GM13977 (cell line): ENCODE measurements at regions not wholly inside any gene's neighbourhood (a gene's known extent, or its start where the extent isn't known, plus 50 kb on each side); places are given as distances from the start of the nearest gene placed in this dataset.

Experiments
- DNase-seq: peaks from one replicate; pipeline ENCODE4 v3.0.0; 2012; ENCODE audit warnings: low spot score
- CTCF ChIP-seq: IDR thresholded peaks from 2 replicates; pipeline ENCODE4 v1.5.1; 2012; ENCODE audit warnings: mild to moderate bottlenecking, control low read depth; ENCODE audit not compliant: insufficient read depth; ENCODE audit errors: extremely low read depth, missing control alignments
- in situ Hi-C: fragments of 300-500 bp; cut with MboI; formaldehyde crosslinking; loops from one replicate; pipeline ENCODE4 v1.12.0; 2022; ENCODE audit warnings: low sequenced_read_pairs, low pct_unique_long_range_greater_than_20kb, mixed read lengths, inconsistent platforms; ENCODE audit not compliant: unreplicated experiment

DNA sequence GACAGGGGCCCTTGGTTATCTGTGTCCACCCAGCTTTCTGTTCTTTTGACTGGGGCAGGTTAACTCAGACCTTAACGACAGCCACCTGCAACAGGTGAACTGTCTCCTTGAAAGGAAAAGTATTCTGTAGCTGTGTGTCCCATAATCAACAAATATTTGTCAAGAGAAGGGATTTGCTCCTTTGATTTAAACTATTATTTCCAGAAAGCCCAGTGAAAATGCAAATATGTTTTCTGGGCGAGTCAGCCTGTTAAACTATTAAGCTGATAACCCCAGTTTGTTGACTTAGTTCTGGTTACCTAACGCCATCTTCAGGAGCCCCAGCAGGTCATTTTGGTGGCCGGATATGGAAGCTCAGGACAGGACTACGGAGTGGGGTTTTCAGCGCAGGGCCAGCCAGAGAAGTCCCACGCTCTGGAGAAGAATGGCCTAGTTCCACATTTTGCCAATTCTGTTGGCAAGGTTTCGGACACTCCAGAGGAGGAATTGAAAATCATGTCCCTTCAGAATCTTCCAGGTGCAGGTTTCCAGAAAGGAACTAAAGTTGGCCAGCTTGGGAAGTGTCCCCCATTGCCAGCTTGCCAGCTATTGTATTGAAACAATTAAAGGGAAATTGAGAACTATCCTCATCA, 54.5 kb downstream of the ADRA2A start:
- DNase-seq: no peak
- in situ Hi-C loops: no loop called here
- no peak for TF ChIP-seq CTCF

DNA sequence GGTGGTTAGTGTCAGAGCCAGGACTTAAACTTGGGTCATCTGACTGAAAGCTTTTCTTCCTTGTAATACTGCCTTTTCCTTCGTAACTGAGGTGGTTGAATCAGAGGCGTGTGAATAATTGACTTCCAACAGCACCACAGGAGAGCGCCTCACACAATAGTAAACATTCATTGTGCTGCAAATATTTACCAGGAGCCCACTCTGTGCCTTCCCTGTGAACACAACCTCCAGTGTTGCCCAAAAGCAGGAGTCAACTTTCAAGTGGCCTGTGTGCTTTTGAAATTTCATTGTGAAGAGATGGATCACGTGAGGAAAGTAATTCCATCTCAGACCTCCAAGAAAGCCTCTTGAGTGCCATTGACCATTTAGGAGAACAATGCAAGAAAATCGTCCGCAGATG, 60.2 kb downstream of the ADRA2A start:
- in situ Hi-C loops: no loop called here
- TF ChIP-seq CTCF: no peak
- no peak for DNase-seq

DNA sequence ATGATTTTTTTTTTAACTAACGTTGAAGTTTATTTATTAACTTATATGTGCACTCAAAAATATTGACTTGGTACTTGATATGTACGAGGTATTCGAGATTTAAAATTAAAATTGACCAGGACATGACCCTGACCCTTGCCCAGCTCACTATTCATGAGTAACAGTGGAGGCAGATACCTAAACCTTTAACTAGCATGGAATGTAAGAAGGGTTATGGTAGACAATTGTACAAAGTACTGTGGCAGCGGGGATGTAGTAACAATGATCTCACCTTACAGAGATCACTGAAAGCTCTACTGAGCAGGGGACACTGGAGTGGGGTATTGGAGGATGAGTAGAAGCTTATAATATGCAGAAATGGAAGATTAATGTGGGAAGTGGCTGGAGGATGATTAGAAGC, 60.8 kb downstream of the ADRA2A start:
- TF ChIP-seq CTCF: no peak
- no peak for DNase-seq
- in situ Hi-C loops: no loop called here

- no peak for DNase-seq
- no peak for TF ChIP-seq CTCF
- in situ Hi-C loops: no loop called here
Measured at GRCh38 chr10:111138544-111138943, 61.7 kb downstream of the ADRA2A start.

DNA sequence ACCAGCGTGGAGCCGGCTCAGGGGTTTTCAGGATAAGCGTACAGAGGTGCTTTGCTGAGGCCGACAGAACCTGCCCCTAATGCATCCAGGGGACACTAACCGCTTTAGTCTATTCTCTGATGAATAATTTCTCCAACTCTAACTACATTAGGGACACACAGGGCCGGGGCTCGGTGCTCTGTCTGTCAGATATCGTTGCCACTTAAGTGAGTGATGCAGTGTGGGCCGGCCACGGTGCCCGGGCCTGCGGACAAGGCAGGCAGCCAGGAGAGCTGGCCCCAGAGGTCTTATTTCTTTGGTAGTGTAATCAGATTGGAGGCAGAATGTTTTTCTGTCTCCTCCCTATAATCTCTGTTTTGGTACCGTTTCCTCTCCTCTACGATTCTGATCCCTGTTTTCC, 62.7 kb downstream of the ADRA2A start:
- no peak for DNase-seq
- no peak for TF ChIP-seq CTCF
- in situ Hi-C loops: no loop called here

DNA sequence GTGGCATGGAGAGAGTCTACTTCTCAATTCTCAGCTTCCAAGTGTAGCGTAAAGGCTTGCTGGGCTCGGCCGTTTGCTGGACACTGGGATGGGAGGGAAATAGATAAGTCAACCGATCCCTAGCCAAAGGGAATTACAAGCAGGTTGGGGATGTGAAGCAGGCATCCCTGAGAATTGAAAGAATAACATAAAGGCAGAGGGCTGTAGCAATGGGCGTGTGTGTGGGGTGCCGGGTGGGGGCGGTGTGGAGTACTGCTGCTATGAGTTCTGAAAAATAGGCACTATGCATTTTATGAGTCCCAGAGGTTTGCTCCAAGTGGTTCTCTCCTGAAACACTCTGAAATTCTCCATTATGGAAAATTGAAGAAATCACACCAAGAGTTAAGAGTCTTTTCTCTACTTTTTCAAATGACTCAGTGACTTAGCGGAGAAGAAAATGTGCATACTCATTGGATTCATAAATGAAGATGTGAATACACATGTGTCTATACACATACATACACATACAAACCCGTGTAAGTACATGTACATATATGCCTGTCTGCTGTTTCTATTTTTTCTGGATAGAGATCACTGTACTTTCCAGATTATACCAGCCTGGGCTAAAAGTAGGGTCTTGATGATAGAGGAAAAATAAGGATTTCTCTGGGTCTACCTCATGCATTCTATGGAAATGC, 65.4 kb downstream of the ADRA2A start:
- in situ Hi-C loops: no loop called here
- DNase-seq: no peak
- TF ChIP-seq CTCF: no peak
